Activated gamma-delta T cell (primary cell): ENCODE measurements at regions not wholly inside any gene's neighbourhood (a gene's known extent, or its start where the extent isn't known, plus 50 kb on each side); places are given as distances from the start of the nearest gene placed in this dataset.

Source experiments
- DNase-seq: peaks from one replicate; lab custom pipeline; 2025; lab: John Stamatoyannopoulos, UW

DNA sequence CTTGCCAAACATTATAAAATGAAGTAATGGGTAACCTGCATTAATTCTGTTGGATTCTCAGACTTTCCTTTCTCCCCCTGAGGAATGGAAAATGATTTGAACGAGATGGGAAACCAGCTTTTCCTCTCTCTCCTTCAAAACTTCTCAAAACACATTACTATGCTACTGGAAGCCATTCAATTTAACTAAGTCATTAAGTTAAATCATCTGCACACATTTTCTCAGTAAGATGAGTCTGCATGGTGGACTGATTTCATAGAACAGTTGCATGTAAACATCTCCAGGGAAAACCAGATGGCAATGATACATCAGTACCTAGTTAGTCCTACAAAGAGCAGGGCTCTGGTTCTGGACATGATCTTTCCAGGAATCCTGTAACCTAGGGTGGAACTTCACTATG, 59.9 kb downstream of the BMP4 start:
- DNase-seq, result no peak

DNA sequence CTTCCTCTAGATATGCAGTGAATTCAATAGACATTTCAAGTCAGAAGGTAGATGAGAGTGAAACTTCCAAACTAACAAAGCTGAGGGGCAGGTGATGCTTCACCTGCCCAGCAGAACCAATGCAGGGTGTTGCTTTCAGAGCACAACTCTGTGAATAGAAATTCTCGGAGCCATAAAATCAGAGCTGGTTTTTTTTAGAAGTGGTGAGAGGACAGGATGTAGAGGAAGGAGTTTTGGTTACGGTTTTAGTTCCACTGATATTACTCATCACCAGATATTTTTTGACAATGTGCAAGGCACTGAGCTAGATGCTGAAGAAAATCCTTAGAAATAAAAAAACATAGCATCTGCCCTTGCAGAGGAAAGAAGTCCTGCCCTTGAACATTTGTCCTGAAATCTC, 62.2 kb downstream of the BMP4 start:
- no peak for DNase-seq

DNA sequence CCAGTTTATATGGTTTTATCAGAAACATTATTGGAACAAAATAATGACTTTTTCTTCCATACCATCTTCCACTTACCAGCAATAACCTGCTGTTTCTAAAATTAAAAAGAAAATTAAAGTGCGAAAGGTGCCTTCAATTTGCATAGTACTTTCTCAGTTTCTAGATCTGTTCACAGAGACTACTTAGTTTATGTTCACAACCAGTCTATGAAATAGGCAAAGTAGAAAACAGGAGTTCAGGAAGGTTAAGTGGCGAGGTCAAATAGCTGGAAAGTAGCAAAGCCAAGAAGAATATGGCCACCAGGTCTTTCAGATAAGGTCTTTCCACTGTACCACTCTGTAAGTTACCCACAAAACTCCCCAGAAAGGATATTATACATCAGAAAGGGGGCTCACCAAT, 63.3 kb downstream of the BMP4 start:
- DNase-seq, result no peak

DNA sequence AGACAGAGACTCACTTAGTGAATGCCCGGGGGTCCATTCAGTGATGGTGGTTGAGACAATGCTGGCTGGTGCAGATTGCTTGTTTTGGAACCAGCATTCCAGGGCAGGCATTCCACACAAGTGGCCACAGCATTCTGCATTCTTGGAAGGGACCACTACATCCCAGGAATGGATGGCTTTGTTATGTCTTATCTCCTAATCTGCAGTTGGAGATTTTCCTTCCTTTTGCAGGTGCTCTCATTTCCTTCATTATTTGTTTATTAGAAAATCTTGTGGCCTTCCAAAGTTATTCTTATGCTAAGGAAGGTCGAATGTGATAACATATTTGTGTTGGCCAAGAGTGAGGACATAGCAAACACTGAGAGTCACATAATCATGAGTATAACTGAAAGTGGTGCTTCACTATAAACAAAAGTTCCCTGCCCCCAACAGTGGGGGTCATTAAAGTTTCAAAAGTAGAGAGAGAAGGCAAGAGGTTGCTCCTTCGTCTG, 66.0 kb downstream of the BMP4 start:
- DNase-seq, result no peak

DNA sequence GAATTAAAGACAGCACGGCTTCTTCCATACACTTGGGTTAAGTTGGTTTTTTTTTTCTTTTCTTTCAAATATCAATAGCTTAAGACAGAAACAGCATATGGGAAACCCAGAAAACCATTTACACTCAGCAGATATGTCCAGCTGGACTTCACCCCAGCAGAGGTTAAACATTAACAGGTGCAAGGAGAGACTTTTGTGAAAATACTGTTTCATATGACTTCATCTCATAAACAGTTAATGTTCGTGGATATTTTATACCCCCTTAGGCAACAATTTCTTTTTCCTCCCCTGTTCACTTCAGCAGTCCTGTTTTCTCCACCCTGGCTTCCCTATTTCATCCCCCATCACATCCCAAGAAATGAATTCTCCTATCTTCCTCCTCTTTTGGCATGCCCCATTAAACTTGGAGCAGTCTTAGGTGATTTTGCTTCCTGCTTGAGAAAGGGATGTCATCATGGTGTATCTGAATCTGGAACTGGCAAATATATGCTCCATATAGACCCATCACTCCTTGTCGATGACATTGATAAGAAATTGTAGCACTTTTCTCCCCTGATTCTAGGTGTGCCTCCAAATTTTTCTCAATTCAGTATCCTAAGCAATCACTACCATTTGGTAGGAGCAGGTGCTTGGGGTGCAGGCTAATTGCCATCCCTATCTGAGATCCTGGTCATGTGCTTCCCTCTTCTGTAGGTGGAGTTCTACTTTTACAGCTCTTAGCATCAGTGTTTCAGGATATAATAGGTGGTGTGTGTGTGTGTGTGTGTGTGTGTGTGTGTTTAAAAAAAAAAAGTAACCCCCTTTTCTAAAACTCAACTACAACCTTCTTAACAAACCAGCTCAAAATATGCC, 67.9 kb downstream of the BMP4 start:
- DNase-seq, result no peak

DNA sequence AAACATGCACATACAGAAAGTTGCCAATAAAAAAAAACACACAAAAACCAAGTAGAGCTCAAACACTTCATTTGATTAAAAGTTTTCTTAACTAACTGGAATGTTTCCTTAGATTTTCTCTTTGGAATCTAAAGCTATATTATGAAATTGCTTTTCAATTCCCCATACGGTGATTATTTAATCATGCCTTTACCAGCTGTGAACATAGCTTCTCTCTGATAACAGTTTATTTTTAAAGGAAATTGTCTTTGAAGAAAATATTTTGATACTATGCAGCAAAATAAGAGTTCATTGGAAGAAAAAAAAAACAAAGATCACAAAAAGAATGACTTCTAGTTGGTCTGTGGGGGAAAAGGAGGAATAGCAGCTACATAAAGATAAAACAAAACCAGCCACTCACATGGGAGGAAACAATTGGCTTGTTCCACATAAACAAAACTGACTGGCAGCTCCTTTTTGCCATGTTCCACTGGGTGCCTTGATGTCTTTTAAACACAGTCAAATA, 71.4 kb downstream of the BMP4 start:
- no peak for DNase-seq

DNA sequence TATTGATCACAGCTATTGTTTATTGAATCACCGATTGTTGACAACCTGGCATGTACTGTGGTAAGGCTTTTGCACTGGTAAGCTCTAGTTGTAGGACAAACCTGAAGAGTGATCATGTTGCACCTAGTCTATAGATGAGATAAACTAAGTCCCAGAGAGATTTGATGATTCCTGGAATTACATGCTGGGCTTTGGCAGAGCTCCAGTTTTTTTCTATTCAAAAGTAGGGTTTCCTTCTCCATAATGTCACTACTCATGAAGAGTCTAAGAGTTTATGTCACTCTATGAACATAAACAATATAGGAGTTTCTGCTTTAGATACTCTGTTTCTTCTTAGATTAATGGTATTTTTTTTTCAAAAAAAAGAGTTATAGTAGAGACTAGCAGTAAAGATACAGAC, 72.0 kb downstream of the BMP4 start:
- no peak for DNase-seq

DNA sequence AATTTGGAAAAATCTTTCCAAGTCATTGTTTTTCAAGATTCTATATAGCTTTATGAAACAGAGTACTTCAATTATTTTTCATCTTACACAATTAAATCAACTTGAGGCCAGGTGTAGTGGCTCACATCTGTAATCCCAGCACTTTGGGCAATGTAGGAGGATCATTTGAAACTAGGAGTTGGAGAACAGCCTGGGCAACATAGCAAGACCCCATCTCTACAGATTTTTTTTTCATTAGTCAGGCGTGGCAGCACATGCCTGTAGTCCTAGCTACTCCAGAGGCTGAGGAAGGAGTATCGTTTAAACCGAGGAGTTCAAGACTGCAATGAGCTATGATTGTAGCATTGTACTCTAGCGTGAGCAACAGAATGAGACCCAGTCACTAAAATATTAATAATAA, 72.9 kb downstream of the BMP4 start:
- no peak for DNase-seq

DNA sequence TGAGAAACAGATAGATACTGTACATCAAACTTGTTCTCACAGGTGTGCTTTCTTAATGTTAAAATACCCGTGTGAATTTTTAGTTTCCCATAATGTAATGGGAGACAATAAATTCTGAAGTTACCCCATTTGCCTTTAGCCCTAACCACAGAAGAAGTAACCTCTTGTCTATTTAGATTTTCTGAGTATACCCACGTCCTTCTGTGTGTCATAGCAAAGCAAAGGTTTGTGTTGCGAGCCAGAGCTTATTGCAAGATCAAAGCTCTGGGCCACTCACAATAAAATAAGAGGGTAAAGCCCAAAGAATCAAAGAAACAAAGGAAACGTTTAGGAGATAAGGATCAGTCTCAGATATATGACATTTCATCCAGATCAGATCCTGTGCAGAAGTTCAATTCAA, 73.9 kb downstream of the BMP4 start:
- DNase-seq, result no peak

DNA sequence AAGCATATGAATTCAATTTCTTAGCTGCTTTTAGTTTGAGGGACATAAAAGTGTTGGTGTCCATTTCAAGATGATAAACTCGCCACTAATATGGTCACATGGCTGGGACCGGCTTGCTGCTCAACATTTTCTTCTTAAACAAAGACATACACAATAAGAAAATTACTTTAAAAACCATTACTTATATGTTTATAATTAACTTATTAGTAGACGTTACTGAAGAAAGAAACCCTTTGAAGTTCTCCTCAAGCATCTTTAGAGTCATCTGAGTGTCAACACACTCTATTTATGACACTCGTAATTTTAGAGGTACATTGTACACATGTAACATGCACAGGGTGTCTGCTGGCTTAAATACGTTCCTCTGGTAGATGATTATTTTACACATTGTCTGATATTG, 74.7 kb downstream of the BMP4 start:
- no peak for DNase-seq

DNA sequence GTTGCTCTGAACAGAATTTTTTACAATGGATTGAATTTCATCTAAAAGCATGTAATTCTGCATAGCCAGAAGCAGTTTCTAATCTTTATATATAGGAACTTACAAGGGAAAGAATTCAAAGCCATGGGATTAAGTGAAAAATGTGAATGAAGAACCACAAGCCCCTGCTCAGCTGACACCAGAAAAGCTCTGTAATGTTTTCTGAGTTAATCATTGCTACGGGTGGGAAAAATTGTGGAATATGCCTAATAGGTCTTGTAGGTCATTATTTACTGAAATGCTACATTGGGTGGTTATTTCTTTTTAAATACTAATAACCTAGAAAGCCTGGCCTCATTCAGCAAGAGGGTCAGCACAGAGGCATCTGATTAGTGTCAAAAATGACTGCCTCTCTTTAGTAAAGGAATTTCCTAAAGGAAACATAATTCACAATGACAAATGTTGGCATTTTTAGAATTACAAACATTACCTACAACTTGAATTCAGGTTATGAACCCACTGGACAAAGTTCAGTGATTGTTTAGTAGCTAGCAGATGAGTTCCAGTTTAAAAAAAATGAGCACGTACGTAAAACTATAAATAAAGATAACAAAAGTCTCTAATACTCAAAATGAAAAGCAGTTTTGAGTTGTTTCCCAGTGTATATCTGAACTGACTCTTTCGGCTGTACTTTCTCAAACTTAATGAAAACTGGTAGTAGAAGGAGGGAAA, 75.3 kb downstream of the BMP4 start:
- no peak for DNase-seq

DNA sequence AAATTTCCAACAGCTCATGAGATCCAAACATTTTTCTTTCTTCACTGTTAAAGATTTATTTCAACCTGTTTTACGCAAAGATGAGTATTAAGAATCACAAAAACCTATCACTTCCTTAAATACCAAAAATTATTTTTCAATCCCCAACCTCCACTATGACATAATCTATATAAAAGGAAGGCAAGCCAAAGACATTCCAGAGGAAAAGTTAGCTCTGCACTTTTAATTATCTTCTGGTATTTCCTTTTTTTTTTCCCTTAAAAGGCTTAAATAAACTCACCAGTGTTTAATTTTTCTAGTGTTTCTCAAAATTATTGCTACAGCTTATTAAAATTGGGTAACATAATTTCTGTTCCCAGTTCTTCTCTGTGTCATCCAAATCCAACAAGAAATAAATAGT, 75.9 kb downstream of the BMP4 start:
- DNase-seq, result no peak

DNA sequence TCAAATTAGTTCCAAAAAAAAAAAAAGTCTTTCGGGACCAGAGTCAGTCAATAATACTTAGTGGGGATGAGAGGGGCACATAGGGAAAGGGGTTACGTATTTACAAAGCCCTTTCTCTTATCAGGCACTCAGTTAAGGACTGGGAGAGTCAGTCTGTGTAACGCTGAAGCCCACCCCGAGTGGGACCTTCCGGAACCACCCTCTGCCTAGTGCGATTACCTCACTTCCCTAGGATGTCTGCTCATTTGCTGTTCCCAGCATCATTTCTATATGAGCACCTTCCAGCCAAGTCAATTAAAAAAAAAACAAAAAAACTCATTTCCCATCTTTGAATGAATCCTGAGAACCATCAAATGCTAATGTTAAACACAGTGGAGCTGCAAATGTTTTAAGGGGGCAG, 76.9 kb downstream of the BMP4 start:
- DNase-seq, result no peak

DNA sequence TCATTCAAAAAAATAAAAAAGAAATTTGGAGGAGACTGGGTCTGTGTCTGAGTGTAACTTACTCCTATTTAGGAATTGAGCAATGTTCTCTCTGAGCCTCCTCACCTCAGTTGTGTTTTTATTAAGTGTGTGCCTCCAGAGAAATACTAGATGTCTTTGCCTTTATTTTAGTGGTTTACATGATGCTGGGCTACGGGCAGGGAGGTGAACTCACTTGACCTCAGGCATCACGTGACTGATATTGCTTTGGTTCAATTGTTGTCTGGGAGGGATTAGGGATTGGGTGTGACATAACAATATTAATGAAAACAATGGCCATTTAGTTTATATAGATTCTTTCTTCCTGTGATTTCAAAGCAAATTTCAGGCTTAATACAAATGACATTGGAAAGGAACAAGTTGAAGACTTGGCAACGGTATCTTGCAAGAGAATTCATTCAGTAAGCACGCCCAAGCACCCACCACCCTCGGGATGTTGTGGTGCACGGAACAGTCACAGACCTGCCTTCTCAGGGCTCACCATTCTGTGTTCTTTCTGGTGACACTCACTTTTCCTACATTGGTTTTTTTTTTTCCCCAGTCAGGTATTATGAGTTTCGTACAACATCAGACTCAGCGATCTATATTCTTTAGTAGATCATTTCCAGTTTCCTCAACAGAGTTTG, 77.5 kb downstream of the BMP4 start:
- no peak for DNase-seq

DNA sequence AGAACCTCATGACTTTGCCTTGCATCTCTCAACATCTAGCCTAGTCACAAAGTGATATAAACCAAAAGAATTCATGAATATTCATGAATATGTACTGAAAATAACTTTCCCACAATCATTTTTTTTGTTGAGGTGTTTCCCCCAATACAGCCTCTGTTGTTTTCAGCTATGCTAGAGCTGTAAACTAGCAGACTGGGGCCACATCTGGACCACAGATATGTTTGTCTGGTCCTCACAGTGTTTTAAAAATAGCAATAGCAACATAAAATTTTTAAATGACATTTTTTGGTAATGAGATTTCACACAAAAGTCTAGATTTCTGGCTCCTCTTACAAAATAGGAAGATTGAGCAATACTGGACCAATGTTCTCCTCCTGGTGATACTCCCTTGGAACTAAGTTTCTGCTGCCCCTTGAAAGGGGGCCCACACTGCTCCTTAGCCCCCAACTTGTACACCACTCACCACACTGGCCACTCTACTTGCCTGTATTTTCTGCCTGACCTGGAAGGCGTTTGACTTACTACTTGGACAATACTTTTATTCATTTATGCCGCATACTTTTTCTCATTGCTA, 81.2 kb downstream of the BMP4 start:
- no peak for DNase-seq

DNA sequence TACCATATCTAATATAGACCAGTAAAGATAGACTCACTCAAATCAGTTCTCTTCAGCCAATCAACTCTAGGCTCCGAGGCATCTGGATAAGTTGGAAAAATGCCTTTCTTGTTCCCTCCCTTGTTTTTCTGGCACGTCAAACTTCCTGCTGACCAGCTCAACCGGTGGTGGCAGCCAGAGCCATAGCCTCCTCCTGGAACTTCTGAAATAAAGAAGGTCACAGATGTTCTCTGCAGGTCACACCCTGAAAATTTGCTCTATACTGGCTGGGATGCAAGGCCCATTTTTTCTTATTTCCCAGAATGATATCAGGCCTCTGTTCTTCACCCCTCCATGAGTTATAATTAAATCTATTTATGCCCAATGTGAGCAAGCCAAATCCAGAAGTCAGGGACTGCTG, 81.9 kb downstream of the BMP4 start:
- DNase-seq, result no peak

DNA sequence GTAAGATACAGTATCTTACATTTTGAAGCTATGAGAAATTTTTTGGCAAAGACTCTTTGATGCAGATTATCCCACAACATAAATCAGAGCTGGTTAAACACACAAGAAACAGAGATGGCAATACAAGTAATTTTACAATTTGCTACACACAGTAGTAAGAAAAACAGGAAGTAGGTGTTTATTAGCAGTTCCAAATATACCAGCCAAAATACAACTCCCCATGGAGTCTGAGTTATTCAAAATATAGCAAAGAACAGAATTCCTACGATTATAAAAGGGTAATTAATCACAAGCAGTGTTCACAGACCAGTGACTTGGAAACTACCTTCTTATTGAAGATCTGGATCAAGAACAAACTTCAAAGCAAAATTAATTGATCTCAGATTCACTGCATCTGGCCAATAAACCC, 83.9 kb downstream of the BMP4 start:
- DNase-seq, result no peak

DNA sequence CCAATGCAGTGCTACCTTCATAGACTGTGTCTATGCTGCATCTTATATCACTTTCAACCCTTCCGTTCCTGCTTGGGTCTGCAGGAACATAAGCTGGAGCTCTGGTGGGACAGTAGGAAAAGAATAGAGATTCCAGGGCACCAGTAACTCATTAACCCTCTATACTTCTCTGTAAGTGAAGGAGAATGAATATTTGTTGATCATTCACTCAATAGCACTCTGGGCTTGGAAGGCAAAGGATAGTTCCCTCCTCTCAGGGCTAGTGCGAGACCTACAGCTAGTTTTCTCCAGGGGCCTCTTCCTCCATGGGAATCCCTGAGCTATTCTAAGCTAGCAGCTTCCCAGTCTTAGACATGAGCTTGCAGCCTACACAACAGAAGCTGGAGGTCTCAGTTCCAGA, 84.7 kb downstream of the BMP4 start:
- DNase-seq, result no peak

DNA sequence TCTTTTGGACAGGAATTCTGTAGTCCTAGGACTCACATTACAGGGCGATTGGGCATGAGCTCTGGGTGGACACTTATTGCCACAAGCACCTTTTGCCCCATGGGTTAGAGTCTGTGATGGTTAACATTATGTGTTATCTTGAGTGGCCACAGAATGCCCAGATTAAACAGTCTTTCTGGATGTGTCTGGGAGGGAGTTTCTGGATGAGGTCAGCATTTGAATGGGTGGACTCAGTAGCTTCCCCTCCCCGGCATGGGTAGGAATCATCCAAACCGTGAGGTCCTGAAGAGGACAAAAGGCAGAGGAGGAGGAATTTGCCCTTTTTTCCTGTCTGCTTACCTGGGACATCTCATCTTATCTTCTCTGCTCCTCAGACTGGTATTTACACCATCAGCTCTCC, 85.6 kb downstream of the BMP4 start:
- no peak for DNase-seq

DNA sequence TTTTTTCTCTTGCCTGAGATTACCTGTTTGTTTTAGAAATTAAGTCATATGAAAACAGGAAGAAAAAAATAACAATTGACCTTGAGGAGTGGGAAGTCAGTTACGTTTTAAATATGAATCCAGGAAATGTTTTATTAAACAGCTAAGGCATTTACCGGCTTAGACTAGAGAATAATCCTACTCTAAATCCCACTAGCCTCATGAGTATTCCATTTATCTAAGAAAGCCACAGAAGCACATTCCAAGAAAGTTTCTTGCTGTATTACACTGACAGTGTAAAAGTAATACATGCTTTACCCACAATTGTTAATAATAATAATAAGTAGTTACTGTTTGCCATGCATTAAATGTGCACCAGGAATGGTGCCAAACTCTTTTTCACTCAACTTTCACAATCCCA, 90.9 kb downstream of the BMP4 start:
- DNase-seq, result no peak

DNA sequence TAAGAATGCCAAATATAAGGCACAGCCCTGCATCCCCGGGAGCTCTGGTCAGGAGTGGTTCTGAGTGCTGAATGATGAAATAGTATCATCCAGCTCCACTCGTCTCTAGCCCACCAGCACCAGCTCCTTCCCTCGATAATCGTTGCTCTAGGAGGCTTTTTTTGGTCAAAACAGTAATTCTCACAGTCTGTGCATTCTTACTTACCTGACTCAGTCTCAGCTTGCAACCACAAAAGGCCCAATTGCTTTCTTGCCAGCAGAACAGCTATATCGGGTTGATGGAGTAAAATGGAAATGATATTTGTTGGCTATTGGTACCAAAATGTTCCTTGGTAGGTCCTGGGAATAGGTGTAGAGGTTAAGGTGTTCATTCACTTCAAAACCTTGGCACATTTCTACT, 94.8 kb downstream of the BMP4 start:
- no peak for DNase-seq

DNA sequence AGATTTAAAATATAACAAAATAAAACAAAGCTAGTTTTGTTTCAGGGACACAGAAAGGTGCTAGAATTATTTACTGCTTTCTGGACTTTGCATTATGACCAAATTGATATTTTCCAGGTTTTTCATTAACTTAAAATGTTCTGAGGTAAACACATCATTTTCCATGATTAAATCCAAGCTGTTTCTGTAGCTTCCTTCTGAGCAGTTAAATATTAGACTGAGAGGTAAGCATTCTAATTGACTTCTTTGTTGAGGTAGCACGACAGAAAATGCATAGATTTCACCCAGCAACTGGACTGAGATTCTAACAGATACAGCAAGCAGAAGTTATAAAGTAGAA, 98.3 kb downstream of the BMP4 start:
- DNase-seq, result no peak
